ENCODE measurements at regions not wholly inside any gene's neighbourhood (a gene's known extent, or its start where the extent isn't known, plus 50 kb on each side); places are given as distances from the start of the nearest gene placed in this dataset.
A peak's percentile ranks its signal among the peaks of the same experiment; 100 is the strongest.
"Not testable (repeated sequence)": the region's sequence is repeated elsewhere in the genome, so short reads cannot be mapped to it uniquely, and the experiment has no call there.

DNA sequence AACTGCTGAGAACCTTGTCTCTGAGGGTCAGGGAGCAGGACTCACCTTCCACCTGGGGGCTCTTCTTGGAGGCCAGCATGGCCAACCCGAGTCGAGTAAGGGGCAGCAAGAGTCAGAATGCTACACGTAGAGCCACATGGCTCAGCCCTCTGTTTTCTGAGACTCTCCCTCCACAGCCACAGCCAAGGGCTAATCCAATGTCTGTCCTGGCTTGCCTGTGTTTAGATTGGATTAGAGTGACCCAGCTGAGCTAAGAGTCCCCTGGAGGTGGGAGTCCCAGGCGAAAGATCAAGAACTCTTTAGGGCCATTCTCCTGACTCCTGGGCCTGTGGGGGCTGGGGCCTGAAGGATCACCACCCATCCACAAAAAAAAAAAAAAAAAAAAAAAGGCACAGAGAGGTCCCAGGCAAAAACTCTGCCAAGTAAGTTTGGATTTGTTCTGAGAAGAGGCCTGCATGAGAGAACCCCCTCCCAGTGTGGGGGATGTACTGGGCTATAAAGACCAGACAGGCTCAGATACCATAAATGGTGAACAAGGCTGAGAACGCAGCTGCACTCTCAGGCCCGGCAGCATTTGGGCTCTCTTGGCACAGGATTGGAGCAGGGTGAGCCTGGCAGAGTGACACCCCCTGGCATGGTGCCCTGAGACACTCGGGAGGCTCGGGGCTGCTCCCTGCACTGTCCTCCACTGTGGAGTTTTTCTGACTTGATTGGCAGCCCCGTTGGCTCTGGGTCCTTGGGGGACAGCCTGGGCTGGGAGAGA lies 88.0 kb upstream of the OSBPL11 start:
- no peak for DNase-seq (ENCODE audit: low read depth)
- H3K4me3 ChIP-seq (ENCODE audit: low read length) = no peak overlapping the region
- no peak for TF ChIP-seq CTCF (IDR thresholded peaks at IDR 0.05; ENCODE audit: insufficient read depth, low read depth, low read length, missing control alignments)

- no peak for DNase-seq (ENCODE audit: low read depth)
- peak; percentile 30 for TF ChIP-seq CTCF (IDR thresholded peaks at IDR 0.05; ENCODE audit: insufficient read depth, low read depth, low read length, missing control alignments)
- no peak overlapping the region for H3K4me3 ChIP-seq (ENCODE audit: low read length)
Measured at GRCh38 chr3:125684199-125684598, 88.9 kb upstream of the OSBPL11 start.

- H3K4me3 ChIP-seq (ENCODE audit: low read length); DNase-seq (ENCODE audit: low read depth): not testable (repeated sequence)
Measured at GRCh38 chr3:125685741-125686140, 90.4 kb upstream of the OSBPL11 start.

DNA sequence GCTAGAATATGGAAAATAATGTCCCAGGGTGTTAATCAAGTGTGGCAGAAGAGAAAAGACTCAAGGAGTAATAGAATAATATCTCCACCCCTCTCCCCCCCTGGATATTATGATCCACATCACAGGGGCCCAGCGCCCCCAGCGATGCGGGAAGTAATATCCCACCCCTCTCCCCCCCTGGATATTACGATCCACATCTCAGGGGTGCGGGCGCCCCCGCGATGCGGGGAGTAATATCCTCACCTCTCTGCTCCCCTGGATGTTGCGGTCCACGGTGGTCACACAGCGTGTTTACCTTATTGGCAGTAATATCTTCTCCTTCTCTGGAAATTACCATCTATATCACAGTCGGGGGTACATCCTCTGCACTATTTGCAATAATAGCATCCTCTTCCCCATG lies 97.1 kb upstream of the OSBPL11 start:
- no peak for DNase-seq (ENCODE audit: low read depth)
- TF ChIP-seq CTCF (IDR thresholded peaks at IDR 0.05; ENCODE audit: insufficient read depth, low read depth, low read length, missing control alignments) = no peak
- no peak overlapping the region for H3K4me3 ChIP-seq (ENCODE audit: low read length)

GRCh38 chr3:125693887-125694286 lies 98.6 kb upstream of the OSBPL11 start:
- no peak overlapping the region for H3K4me3 ChIP-seq (ENCODE audit: low read length)
- DNase-seq (ENCODE audit: low read depth) = no peak
- no peak for TF ChIP-seq CTCF (IDR thresholded peaks at IDR 0.05; ENCODE audit: insufficient read depth, low read depth, low read length, missing control alignments)

GRCh38 chr3:125694761-125695294 lies 99.5 kb upstream of the OSBPL11 start:
- no peak for TF ChIP-seq CTCF (IDR thresholded peaks at IDR 0.05; ENCODE audit: insufficient read depth, low read depth, low read length, missing control alignments)
- H3K4me3 ChIP-seq (ENCODE audit: low read length) = no peak overlapping the region
- DNase-seq (ENCODE audit: low read depth) = no peak

DNA sequence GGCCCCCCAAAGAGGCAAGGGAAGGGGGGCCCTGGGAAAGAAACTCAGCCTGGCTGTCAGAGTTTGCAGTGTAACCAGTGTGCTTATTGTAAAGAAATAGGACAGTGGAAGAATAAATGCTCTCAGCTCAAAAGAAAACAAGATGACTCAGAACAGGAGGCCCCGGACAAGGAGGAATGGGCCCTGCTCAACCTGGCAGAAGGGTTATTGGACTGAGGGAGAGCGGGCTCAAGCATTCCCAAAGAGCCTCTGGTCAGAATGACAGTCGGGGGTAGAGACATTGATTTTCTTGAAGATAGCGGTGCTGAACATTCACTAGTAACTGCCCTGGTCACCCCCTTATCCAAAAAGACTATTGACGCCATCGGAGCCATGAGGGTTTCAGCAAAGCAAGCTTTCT lies 100.4 kb upstream of the OSBPL11 start:
- no peak for DNase-seq (ENCODE audit: low read depth)
- no peak for TF ChIP-seq CTCF (IDR thresholded peaks at IDR 0.05; ENCODE audit: insufficient read depth, low read depth, low read length, missing control alignments)
- no peak overlapping the region for H3K4me3 ChIP-seq (ENCODE audit: low read length)

DNA sequence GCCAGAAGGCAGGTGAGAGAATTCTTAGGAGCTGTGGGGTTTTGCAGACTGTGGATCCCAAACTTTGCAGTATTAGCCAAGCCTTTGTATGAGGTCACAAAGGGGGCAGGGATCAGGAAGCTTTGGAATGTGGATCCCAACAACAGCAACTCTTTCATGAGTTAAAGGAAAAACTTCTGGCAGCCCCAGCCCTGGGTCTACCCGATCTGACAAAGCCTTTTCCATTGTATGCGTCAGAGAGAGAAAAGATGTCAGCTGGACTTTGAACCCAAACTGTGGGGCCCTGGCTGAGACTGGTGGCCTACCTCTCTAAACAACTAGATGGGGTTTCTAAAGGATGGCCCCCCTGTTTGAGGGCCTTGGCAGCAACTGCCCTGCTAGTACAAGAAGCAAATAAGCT lies 101.8 kb upstream of the OSBPL11 start:
- not testable (repeated sequence) for H3K4me3 ChIP-seq (ENCODE audit: low read length); DNase-seq (ENCODE audit: low read depth)

DNA sequence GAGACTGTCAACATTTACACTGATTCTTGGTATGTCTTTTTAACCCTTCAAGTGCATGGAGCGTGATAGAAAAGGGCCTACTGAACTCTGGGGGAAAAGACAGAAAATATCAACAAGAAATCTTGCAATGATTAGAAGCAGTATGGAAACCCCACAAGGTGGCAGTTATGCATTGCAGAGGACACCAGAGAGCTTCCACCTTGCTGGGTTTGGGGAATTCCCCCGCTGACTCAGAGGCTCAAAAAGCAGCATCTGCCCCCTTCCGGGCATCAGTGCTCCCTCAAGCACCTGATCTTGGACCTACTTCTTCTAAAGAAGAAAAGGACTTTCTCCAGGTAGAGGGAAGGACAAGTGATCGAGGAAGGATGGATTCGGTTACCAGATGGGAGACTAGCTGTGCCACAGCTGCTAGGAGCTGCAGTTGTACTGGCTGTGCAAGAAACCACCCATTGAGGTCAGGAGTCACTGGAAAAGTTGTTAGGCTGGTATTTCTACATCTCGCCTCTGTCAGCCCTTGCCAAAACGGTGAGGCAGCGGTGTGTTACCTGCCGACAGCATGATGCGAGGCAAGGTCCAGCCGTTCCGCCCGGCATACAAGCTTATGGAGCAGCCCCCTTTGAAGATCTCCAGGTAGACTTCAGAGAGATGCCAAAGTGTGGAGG lies 102.8 kb upstream of the OSBPL11 start:
- peak; percentile 58 for DNase-seq (ENCODE audit: low read depth)

More for the DNA sequence above, 102.8 kb upstream of the OSBPL11 start:
- not testable (repeated sequence) for H3K4me3 ChIP-seq (ENCODE audit: low read length)

All from epithelial cell of esophagus (primary cell).